ENCODE measurements at regions not wholly inside any gene's neighbourhood (a gene's known extent, or its start where the extent isn't known, plus 50 kb on each side); places are given as distances from the start of the nearest gene placed in this dataset.

DNA sequence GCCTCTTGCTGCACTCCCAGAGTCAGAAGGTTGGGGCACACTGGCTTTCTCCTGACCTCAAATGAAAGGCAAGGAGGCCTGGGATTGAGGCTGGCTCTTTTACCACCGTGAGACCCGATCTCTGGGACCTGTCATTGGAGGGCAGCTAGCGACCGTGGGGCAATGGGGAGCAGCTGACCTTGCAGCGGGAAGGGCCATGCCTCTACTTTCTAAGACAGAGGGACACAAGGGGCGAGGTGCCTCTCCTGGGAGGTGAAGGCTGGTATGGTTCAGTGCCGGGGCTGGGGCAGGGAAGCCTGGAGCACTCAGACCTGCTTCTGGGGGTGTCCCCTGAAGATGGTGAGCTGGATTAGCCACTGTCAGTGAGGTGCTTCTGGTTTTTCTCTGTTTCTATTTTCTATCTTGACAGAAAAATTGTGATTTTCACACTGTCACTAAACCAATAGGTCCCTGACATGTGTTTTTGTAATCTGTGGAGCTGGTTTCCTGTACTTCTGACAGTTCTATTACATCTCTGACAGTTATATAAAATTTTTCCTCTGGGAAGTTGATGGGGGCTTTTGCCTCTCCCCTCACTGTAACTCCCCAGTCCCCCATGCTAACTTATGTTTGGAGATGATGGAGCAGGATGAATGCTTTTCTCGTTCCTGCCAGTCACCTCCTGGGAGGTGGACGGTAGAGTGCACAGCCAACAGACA, 340.8 kb downstream of the RPS24 start:
- DNase-seq, result no peak

- DNase-seq, result no peak
These were observed 342.5 kb downstream of the RPS24 start for GRCh38 chr10:78375854-78376785.

DNA sequence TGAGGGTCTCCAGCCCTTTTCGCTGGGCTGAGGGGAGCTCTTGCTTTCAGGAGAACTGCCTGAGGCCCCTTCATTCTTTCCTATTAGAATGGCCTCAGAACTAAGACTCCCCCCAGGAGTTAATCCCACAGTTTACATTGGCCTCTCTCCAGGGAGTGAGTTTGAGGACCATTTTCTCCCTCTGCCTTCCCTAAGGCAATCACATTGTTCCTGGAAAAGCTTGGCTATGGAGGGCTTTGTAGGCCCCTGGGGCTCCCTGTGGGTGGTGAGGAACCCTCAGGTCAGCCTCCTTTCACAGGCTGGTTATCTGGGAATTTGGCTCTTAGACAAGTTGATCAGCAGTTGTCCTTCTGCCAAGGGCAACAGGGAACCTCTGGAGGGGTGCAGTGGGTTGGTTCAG, 343.7 kb downstream of the RPS24 start:
- no peak for DNase-seq

DNA sequence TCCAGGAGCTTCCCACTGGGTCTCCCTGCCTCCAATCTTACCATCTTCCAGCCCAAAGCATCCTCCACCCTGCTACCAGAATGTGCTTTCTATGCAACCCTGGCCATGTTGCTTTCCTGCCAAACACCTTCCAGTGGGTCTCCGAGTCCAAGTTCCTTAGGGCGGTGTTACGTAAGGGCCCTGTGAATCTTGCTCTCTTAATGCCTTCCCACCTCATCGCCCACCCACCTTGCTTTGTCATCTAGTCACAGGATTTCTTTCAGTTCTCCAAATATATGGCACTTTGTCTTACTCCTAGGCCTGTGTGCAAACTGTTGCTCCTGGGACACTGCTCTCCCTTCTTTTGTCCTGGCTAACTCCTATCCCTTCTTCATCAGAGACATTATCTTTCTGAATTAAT, 344.5 kb downstream of the RPS24 start:
- no peak for DNase-seq

DNA sequence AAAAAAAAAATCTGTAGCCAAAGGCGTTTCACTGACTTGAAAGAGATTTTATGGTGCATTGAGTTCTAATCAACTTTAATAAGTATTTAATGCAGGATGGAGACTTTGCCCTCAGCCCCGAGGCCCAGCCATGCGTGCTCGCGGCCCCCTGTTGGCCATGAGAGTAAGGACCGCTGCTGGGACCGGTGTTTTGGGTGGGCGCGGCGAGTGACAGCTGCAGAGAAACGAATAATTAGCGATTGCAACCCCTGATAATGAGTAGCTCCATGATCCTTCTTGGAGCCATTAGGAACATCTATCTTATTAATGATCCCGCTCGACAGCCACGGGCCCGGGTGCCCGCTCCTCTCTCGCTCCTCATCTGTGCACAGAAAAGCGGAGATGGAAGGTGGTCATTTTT, 347.4 kb downstream of the RPS24 start:
- no peak for DNase-seq

- DNase-seq, result no peak
These were observed 348.4 kb downstream of the RPS24 start for GRCh38 chr10:78382047-78382446.

DNA sequence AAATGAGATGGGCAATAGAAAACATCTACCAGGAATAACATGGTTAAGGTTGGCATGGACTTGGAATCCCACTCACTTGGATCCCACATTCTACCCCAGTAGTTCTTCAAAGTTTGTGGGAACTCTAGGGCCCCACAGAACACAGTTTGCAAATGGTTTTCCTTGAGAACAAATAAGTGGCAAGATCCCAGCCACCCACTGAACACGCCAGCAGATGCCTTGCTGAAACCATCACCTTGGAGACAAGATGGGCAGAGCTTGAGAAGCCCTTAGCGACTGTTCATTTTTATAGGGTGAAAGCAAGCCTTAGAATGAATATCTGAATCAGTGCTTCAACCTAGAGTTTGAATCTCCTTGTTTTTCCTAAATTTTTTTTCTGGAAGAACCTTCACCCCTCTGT, 349.1 kb downstream of the RPS24 start:
- DNase-seq, result no peak

- DNase-seq, result no peak
These were observed 349.9 kb downstream of the RPS24 start for GRCh38 chr10:78383378-78384048.

- DNase-seq, result no peak
These were observed 350.4 kb downstream of the RPS24 start for GRCh38 chr10:78384049-78384431.

DNA sequence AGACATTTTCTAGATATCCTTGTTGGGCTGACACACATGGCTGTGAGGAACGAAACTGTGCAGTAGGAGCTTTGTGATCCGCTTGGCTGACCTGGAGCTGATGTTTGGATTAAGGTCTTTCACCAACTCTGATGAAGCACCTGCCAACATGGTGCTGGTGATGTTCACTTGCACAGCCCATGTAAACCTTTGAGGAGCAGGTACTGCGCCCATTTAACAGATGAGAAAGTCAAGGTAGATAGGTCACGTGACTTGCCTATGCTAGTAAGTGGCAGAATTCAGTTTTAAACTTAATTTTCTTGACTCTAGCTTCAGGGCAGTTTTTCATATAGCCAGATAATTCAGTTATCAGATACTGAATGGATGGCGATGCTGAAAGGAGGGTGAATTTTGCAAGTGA, 351.9 kb downstream of the RPS24 start:
- DNase-seq, result no peak

GRCh38 chr10:78386509-78386908, 352.8 kb downstream of the RPS24 start:
- no peak for DNase-seq

GRCh38 chr10:78388331-78389050, 354.8 kb downstream of the RPS24 start:
- no peak for DNase-seq

GRCh38 chr10:78389419-78389818, 355.8 kb downstream of the RPS24 start:
- DNase-seq, result no peak

DNA sequence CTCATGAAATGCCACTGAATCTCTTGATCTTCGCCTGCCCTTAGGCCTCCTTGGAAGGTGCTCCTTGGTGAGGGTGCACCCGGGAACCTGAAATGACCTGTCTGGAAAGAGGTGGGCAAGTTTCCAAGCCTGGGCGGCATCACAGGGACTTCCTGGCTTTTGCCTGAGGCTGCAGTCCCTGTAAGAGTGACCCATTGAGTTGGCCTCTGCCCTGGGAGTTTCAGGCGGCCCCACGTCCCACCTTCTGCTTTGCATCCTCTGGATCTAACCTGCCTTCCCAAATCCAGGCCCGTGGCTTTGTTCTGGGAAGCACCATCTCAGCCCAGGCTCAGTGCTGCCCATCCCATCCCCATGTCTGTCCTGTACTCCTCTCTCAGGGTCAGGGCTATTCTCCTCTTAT, 356.4 kb downstream of the RPS24 start:
- no peak for DNase-seq

DNA sequence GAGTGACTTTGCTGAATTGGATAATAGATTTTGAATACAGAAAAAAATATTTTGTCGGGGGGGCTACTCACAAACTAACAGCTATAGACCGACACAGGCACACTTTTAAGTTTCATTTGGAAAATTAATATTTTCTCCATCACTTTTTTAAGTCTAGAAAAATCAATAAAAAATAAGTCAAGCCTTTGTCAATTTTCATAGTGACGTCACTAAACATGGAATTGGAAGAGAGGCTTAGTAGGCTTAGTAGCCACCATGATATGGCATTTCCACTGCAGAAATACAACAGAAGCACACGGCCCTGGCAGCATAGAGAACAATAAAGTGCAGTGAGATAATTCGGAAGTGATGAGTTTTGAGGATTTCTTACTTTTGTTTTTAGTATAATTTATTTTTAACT, 357.2 kb downstream of the RPS24 start:
- DNase-seq, result no peak

DNA sequence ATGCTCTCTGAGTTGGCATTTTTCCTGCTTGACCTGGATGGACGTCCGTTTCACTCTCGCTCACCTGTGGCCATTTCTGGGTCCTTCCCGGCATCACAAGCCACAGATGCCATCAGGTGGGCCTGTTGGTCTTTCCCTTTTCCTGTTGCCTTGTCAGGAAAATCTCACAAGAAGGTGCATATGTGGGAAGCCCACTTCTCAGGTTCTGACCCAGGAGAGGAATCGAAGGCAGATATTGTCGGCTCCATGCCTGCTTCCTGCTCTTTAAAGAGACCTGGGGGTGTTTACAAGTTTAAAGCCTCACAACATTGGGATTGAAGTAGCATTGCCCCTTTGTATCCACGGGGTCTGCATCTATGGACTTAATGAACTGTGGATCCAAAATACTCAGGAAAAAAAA, 357.9 kb downstream of the RPS24 start:
- no peak for DNase-seq

DNA sequence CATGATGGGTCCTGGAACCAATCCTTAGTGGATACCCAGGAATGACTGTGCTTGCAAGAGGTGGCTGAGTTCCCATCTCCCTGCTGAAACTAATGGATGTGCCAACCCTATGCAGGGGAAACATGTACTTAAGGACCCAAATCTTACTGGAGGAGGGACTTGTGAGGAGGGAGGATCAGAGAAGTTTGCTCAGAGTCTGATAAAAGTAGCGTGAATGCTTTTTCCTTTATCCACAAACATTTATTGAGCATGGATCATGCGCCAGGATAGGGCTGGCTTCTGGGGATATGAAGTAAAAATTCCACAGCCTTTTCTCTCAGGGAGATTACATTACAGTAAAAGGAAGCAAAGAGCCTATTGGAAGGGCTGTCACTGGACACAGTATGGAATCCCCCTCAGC, 358.5 kb downstream of the RPS24 start:
- no peak for DNase-seq

- no peak for DNase-seq
These were observed 359.4 kb downstream of the RPS24 start for GRCh38 chr10:78393094-78393493.

DNA sequence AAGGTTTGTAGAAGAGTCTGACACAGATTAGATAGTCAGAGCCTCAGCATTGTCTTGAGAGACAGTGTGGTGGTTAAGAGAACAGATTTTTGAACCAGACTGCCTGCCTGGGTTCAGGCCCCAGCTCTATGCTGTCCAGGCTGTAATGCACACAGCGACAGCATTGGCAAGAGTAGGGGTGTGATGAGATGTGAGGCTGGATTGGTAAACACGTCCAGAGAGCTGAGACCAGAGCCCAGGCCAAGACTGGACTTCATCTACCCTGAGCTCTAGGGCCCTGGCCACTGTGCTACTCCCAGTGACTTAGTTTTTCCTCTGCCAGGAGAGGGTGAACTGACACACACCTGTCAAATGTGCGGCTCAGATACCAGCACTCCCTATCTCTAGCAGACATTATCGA, 360.4 kb downstream of the RPS24 start:
- DNase-seq, result no peak

DNA sequence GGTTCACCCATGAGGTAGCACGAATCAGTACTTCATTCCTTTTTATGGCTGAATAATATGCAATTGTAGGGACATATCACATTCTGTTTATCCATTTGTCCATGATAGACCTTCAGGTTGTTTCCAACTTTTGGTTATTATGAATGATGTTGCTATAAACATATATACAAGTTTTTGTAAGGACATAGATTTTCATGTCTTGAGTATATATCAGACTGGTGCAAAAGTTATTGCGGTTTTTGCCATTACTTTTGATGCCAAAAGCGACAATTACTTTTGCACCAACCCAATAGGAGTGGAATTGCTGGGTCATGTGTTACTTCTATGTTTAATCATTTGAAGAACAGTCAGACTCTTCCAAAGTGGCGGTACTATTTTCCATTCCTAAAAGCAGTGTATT, 361.5 kb downstream of the RPS24 start:
- no peak for DNase-seq

DNA sequence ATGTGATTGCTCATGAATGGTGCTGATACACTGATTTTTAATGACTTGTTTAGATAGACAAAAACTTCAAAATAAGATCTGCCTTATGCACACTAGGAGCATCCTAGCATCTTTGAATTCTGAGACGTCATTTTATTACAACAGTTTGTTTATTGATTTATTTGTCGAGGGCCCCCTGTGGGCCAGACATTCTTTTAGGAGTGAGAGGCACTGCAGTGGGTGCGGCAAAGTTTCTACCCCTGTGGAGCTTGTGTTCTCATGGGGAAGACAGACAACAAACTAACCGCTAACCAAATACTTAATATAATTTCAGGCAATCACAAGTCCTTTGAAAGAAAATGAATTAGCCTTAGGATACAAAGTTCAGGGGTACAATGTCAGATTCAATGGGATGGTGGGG, 363.1 kb downstream of the RPS24 start:
- DNase-seq, result no peak

GRCh38 chr10:78397786-78398185, 364.1 kb downstream of the RPS24 start:
- no peak for DNase-seq

DNA sequence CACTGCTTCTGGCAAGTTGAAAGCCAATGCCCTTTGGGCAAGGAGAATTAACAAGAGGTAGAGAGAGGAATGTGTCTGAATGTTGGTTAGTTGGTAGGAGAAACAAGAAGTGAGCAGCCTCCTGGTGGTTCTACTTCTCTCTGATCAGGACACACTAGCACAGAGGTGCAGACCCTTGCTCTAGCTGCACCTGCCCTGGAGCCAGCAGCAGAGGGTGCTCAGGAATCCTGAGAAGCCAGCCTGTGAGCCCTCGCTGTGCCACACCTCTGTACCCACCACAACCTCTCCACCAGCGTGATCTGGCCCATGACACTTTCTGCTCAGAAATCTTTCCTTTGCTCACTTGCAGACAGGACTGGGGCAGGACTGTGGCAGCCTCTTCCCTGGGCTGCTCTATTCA, 364.7 kb downstream of the RPS24 start:
- no peak for DNase-seq

Data from activated T-cell treated with anti-CD3 and anti-CD28 coated beads for 4 hours (primary cell).